SIG-M5 treated with dmso at 0.1 percent for 504 hours (cell line): ENCODE measurements at regions not wholly inside any gene's neighbourhood (a gene's known extent, or its start where the extent isn't known, plus 50 kb on each side); places are given as distances from the start of the nearest gene placed in this dataset.
"Not testable (repeated sequence)": the region's sequence is repeated elsewhere in the genome, so short reads cannot be mapped to it uniquely, and the experiment has no call there.

Experiments used
- DNase-seq: peaks from one replicate; lab custom pipeline; 2025; ENCODE audit not compliant: unreplicated experiment; lab: John Stamatoyannopoulos, UW

GRCh38 chr11:16605894-16606783 is 132.3 kb upstream of the C11orf58 start:
- DNase-seq, result peak; percentile 80

GRCh38 chr11:16605389-16605893 is 133.0 kb upstream of the C11orf58 start:
- DNase-seq, result no peak

GRCh38 chr11:16604794-16605388 is 133.6 kb upstream of the C11orf58 start:
- DNase-seq, result no peak

- no peak for DNase-seq
Measured at GRCh38 chr11:16603890-16604793, 134.3 kb upstream of the C11orf58 start.

GRCh38 chr11:16603245-16603644 is 135.2 kb upstream of the C11orf58 start:
- DNase-seq, result no peak

- no peak for DNase-seq
Measured at GRCh38 chr11:16598906-16599305, 139.5 kb upstream of the C11orf58 start.

GRCh38 chr11:16598032-16598431 is 140.4 kb upstream of the C11orf58 start:
- DNase-seq, result no peak

- no peak for DNase-seq
Measured at GRCh38 chr11:16596231-16596630, 142.2 kb upstream of the C11orf58 start.

- DNase-seq, result no peak
Measured at GRCh38 chr11:16591157-16591556, 147.3 kb upstream of the C11orf58 start.

GRCh38 chr11:16587670-16588069 is 150.8 kb upstream of the C11orf58 start:
- DNase-seq, result no peak

- DNase-seq, result no peak
Measured at GRCh38 chr11:16584569-16584968, 153.9 kb upstream of the C11orf58 start.

GRCh38 chr11:16581078-16581477 is 157.4 kb upstream of the C11orf58 start:
- DNase-seq, result not testable (repeated sequence)

- DNase-seq, result no peak
Measured at GRCh38 chr11:16577490-16577889, 161.0 kb upstream of the C11orf58 start.

- DNase-seq, result not testable (repeated sequence)
Measured at GRCh38 chr11:16574889-16575288, 163.6 kb upstream of the C11orf58 start.

GRCh38 chr11:16572945-16573344 is 165.5 kb upstream of the C11orf58 start:
- no peak for DNase-seq

- no peak for DNase-seq
Measured at GRCh38 chr11:16561150-16561549, 177.3 kb upstream of the C11orf58 start.

- DNase-seq, result no peak
Measured at GRCh38 chr11:16558494-16558893, 180.0 kb upstream of the C11orf58 start.

GRCh38 chr11:16555956-16556355 is 182.5 kb upstream of the C11orf58 start:
- DNase-seq, result no peak

GRCh38 chr11:16554361-16554760 is 184.1 kb upstream of the C11orf58 start:
- no peak for DNase-seq

- no peak for DNase-seq
Measured at GRCh38 chr11:16547879-16548278, 190.6 kb upstream of the C11orf58 start.

- no peak for DNase-seq
Measured at GRCh38 chr11:16543642-16544041, 187.3 kb upstream of the SOX6 start.
